ENCODE measurements at regions not wholly inside any gene's neighbourhood (a gene's known extent, or its start where the extent isn't known, plus 50 kb on each side); places are given as distances from the start of the nearest gene placed in this dataset.

- TF ChIP-seq, protein P1, sequence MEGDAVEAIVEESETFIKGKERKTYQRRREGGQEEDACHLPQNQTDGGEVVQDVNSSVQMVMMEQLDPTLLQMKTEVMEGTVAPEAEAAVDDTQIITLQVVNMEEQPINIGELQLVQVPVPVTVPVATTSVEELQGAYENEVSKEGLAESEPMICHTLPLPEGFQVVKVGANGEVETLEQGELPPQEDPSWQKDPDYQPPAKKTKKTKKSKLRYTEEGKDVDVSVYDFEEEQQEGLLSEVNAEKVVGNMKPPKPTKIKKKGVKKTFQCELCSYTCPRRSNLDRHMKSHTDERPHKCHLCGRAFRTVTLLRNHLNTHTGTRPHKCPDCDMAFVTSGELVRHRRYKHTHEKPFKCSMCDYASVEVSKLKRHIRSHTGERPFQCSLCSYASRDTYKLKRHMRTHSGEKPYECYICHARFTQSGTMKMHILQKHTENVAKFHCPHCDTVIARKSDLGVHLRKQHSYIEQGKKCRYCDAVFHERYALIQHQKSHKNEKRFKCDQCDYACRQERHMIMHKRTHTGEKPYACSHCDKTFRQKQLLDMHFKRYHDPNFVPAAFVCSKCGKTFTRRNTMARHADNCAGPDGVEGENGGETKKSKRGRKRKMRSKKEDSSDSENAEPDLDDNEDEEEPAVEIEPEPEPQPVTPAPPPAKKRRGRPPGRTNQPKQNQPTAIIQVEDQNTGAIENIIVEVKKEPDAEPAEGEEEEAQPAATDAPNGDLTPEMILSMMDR (IDR thresholded peaks at IDR 0.05) = no peak
- Histone ChIP-seq H3K27ac (no peak overlapping the region), H3K9me3 (no peaks in the 10 kb centered on the region), H3K36me3 (ENCODE audit: insufficient read depth in 1 of 2, low read depth in 1 of 2) (no peaks in the 10 kb centered on the region), H3K4me3 (no peak overlapping the region), H3K27me3 (ENCODE audit: insufficient read depth in 3 of 3, low read length in 2 of 3) (no peaks in the 10 kb centered on the region), H3K4me1 (no peaks in the 10 kb centered on the region)
- 81 to 86% (median 83%) methylated on average over 3 of the region's 3 CpGs for WGBS, 3 donors
- intact Hi-C loops (cut with DNase I) = no loop called here
- DNase-seq (no peak), ATAC-seq (no peak)
Measured at GRCh38 chr9:24045150-24045549, 219.1 kb upstream of the ELAVL2 start.

DNA sequence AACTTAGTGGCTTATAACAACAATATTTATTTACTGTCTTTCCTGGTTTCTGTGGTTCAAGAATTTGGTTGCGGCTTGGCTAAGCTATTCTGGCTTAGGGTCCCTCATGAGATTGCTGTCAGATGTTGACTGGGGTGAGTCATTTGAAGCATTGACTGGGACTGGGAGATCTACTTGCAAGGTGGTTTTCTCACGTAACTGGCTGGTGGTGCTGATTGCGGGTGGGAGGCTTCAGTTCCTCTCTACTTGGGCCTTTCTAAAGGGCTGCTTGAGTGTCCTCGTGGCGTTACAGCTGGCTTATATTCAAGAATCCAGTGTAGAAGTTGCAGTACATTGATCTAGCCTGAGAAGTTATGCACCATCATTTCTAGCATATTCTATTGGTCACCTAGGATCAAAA, 218.5 kb upstream of the ELAVL2 start:
- Histone ChIP-seq H3K4me1 (no peaks in the 10 kb centered on the region), H3K27me3 (ENCODE audit: insufficient read depth in 3 of 3, low read length in 2 of 3) (no peaks in the 10 kb centered on the region), H3K27ac (no peak overlapping the region), H3K36me3 (ENCODE audit: insufficient read depth in 1 of 2, low read depth in 1 of 2) (no peaks in the 10 kb centered on the region), H3K9me3 (no peaks in the 10 kb centered on the region), H3K4me3 (no peak overlapping the region)
- intact Hi-C loops (cut with DNase I) = no loop called here
- DNase-seq (no peak), ATAC-seq (no peak)
- TF ChIP-seq, protein P1 (IDR thresholded peaks at IDR 0.05) = no peak
- WGBS, 3 donors = 82 to 88% (median 88%) methylated on average over 5 of the region's 5 CpGs

GRCh38 chr9:24041160-24041690, 215.2 kb upstream of the ELAVL2 start:
- H3K36me3 ChIP-seq (ENCODE audit: insufficient read depth in 1 of 2, low read depth in 1 of 2) = no peaks in the 10 kb centered on the region
- no peak overlapping the region for H3K27ac ChIP-seq
- DNase-seq = no peak
- no peak for ATAC-seq
- TF ChIP-seq, protein P1 (IDR thresholded peaks at IDR 0.05) = no peak
- WGBS, 3 donors = 54 to 59% (median 59%) methylated on average over 5 of the region's 5 CpGs
- no peak overlapping the region for H3K4me3 ChIP-seq
- H3K9me3 ChIP-seq = no peaks in the 10 kb centered on the region
- intact Hi-C loops (cut with DNase I) = no loop called here
- H3K27me3 ChIP-seq (ENCODE audit: insufficient read depth in 3 of 3, low read length in 2 of 3) = no peaks in the 10 kb centered on the region
- H3K4me1 ChIP-seq = no peaks in the 10 kb centered on the region

DNA sequence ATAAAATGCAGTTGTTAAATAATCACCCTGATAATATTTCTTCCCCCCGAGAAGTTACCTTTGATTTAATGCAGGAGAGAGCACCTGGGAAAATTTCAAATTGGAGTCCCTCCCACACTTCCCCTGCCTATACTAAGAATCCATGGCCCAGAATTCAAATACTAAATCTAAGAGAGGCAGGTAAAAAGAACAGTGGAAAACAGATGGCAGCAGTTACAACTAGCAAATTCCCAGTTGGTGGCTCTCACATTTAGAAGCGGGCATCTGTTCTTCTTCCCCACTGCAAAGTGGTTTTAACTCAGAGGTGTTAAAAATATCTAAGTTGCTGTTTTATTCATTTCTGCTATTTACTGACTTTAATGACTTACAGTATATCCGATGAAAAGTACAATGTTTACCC, 210.4 kb upstream of the ELAVL2 start:
- Histone ChIP-seq H3K9me3 (no peaks in the 10 kb centered on the region), H3K4me3 (no peak overlapping the region), H3K4me1 (no peaks in the 10 kb centered on the region), H3K27me3 (ENCODE audit: insufficient read depth in 3 of 3, low read length in 2 of 3) (no peaks in the 10 kb centered on the region), H3K27ac (no peak overlapping the region), H3K36me3 (ENCODE audit: insufficient read depth in 1 of 2, low read depth in 1 of 2) (no peaks in the 10 kb centered on the region)
- DNase-seq (no peak), ATAC-seq (no peak)
- TF ChIP-seq, protein P1 (IDR thresholded peaks at IDR 0.05) = no peak
- WGBS, 3 donors = 56 to 60% (median 58%) methylated on average over 3 of the region's 3 CpGs
- intact Hi-C loops (cut with DNase I) = no loop called here

- no peaks in the 10 kb centered on the region for H3K9me3 ChIP-seq
- intact Hi-C loops (cut with DNase I) = no loop called here
Measured at GRCh38 chr9:24035816-24036215, 209.8 kb upstream of the ELAVL2 start.

More at GRCh38 chr9:24035816-24036215, 209.8 kb upstream of the ELAVL2 start:
- DNase-seq (no peak), ATAC-seq (no peak)
- TF ChIP-seq, protein P1 (IDR thresholded peaks at IDR 0.05) = no peak
- no peak overlapping the region for H3K27ac ChIP-seq
- no peaks in the 10 kb centered on the region for H3K27me3 ChIP-seq (ENCODE audit: insufficient read depth in 3 of 3, low read length in 2 of 3)
- H3K4me3 ChIP-seq = no peak overlapping the region
- no peaks in the 10 kb centered on the region for H3K36me3 ChIP-seq (ENCODE audit: insufficient read depth in 1 of 2, low read depth in 1 of 2)
- H3K4me1 ChIP-seq = no peaks in the 10 kb centered on the region

All from psoas muscle (tissue), 7 donors.